Tibial nerve (tissue), 4 donors: ENCODE measurements at regions not wholly inside any gene's neighbourhood (a gene's known extent, or its start where the extent isn't known, plus 50 kb on each side); places are given as distances from the start of the nearest gene placed in this dataset.

Experiments
- CTCF ChIP-seq, 5 experiments: fragments of 200-600 bp in 3 of 5; fragments of 450-650 bp in 2 of 5; sonication (generic) in 3 of 5; IDR thresholded peaks; one replicate each; pipeline ENCODE4 v1.5.1; 2016 to 2019; ENCODE audit warnings: antibody characterized with exemption in 5 of 5, mild to moderate bottlenecking in 3 of 5, moderate library complexity in 2 of 5
- EP300 ChIP-seq, 2 donors: sonication (generic); formaldehyde crosslinking; IDR thresholded peaks; one replicate each; pipeline ENCODE4 v1.6.1; 2017; ENCODE audit warnings: antibody characterized with exemption in 2 of 2, mild to moderate bottlenecking in 1 of 2
- POLR2A ChIP-seq, 2 donors: fragments of 450-650 bp; IDR thresholded peaks; one replicate each; pipeline ENCODE4 v1.6.1; 2017; ENCODE audit warnings: antibody characterized with exemption in 2 of 2, mild to moderate bottlenecking in 2 of 2, moderate library complexity in 2 of 2

GRCh38 chr12:103028881-103029639 lies 71.6 kb downstream of the ASCL1 start:
- TF ChIP-seq POLR2A (IDR thresholded peaks at IDR 0.05) (no peak), CTCF (IDR thresholded peaks at IDR 0.05) (no peak), EP300 (IDR thresholded peaks at IDR 0.05) (no peak)
